ENCODE measurements at regions not wholly inside any gene's neighbourhood (a gene's known extent, or its start where the extent isn't known, plus 50 kb on each side); places are given as distances from the start of the nearest gene placed in this dataset.

DNA sequence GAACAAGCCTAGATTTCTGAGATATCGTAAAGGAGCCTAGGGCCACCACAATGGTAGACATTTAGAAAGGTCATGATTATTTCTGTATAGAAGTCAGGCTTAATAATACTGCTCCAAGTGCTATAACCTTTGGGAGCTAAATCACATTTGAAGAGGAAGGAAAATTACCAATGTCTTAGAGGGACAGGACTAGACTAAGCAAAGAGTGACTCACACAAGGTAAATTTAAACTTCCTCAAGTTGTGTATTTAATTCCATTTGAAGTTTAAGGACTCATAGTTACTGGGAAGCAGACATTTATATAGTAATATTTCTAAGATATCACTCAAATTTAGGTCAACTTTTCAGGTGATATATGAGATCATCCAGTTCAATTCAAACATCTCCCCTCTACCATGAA is 227.6 kb upstream of the MME start:
- Mint-ChIP-seq H3K9me3 (peaks cover 12 to 18% of the 10 kb centered on the region in 2 donors), H3K36me3 (no peaks in the 10 kb centered on the region), H3K4me1 (no peaks in the 10 kb centered on the region), H3K4me3 (no peak overlapping the region), H3K27me3 (ENCODE audit: low read depth in 2 of 2) (no peaks in the 10 kb centered on the region), H3K27ac (no peak overlapping the region)
- Histone ChIP-seq H3K4me3 (ENCODE audit: low read length) (no peak overlapping the region), H3K36me3 (ENCODE audit: control insufficient read depth, insufficient read depth, low read length) (no peaks in the 10 kb centered on the region), H3K27ac (ENCODE audit: low read length) (no peak overlapping the region), H3K9me3 (ENCODE audit: control insufficient read depth, insufficient read depth, low read length) (no peaks in the 10 kb centered on the region), H3K27me3 (ENCODE audit: control insufficient read depth, insufficient read depth, low read length) (no peaks in the 10 kb centered on the region), H3K4me1 (ENCODE audit: control insufficient read depth, insufficient read depth, low read length) (no peaks in the 10 kb centered on the region)
- ATAC-seq (no peak), DNase-seq (no peak)
- intact Hi-C loops (cut with micrococcal nuclease), result no loop called here
- 93% methylated on average over 1 of the region's 1 CpG for WGBS (ENCODE audit: insufficient coverage)
- TF ChIP-seq, protein P1, sequence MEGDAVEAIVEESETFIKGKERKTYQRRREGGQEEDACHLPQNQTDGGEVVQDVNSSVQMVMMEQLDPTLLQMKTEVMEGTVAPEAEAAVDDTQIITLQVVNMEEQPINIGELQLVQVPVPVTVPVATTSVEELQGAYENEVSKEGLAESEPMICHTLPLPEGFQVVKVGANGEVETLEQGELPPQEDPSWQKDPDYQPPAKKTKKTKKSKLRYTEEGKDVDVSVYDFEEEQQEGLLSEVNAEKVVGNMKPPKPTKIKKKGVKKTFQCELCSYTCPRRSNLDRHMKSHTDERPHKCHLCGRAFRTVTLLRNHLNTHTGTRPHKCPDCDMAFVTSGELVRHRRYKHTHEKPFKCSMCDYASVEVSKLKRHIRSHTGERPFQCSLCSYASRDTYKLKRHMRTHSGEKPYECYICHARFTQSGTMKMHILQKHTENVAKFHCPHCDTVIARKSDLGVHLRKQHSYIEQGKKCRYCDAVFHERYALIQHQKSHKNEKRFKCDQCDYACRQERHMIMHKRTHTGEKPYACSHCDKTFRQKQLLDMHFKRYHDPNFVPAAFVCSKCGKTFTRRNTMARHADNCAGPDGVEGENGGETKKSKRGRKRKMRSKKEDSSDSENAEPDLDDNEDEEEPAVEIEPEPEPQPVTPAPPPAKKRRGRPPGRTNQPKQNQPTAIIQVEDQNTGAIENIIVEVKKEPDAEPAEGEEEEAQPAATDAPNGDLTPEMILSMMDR (IDR thresholded peaks at IDR 0.05), result no peak

DNA sequence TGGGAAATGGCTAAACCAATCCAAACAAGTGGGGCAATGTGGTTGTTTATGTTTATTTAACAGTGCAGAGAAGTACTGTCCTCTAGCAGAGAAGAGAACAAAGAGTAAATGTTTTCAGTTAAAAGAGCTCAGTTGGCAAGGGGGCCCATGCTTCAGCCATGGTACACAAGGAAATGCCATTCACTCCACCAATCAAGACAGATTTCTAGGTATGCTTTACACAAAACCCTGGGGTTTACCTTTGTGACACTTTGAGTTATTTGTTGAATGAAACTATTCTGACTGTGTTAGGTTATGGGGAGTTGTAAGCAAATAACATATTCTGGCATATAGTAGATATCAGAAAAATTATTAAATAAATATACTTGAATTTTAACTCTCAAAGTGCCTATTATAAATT is 228.5 kb upstream of the MME start:
- no peak overlapping the region for H3K4me3 ChIP-seq (ENCODE audit: low read length)
- Mint-ChIP-seq H3K27ac (no peak overlapping the region), H3K9me3 (peaks cover 12 to 21% of the 10 kb centered on the region in 2 donors), H3K4me3 (no peak overlapping the region), H3K4me1 (no peaks in the 10 kb centered on the region), H3K27me3 (ENCODE audit: low read depth in 2 of 2) (no peaks in the 10 kb centered on the region), H3K36me3 (no peaks in the 10 kb centered on the region)
- no peaks in the 10 kb centered on the region for H3K36me3 ChIP-seq (ENCODE audit: control insufficient read depth, insufficient read depth, low read length)
- no peaks in the 10 kb centered on the region for H3K9me3 ChIP-seq (ENCODE audit: control insufficient read depth, insufficient read depth, low read length)
- ATAC-seq, result no peak
- intact Hi-C loops (cut with micrococcal nuclease), result no loop called here
- DNase-seq, result no peak
- H3K27me3 ChIP-seq (ENCODE audit: control insufficient read depth, insufficient read depth, low read length), result no peaks in the 10 kb centered on the region
- no peaks in the 10 kb centered on the region for H3K4me1 ChIP-seq (ENCODE audit: control insufficient read depth, insufficient read depth, low read length)
- no peak overlapping the region for H3K27ac ChIP-seq (ENCODE audit: low read length)
- TF ChIP-seq, protein P1 (IDR thresholded peaks at IDR 0.05), result no peak

DNA sequence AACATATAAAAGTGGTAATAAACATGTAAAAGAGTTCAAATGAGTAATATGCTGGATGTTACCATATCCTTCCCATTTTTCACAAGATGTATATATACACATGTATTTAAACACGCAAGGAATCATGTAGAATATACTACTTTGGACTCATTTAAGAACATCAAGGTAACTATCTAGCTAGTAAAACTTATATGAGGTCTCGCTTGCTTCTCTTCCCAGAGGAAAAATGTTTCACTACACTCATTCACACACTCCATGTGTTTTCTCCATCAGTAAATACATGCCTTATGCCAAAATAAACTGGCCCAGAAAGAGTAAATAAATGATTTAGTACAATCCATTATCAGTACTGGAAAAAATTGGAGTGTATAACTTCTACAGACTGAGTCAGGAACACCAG is 229.2 kb upstream of the MME start:
- peaks cover 12 to 22% of the 10 kb centered on the region in 2 donors for H3K9me3 Mint-ChIP-seq
- no peaks in the 10 kb centered on the region for H3K9me3 ChIP-seq (ENCODE audit: control insufficient read depth, insufficient read depth, low read length)
- no peaks in the 10 kb centered on the region for H3K4me1 ChIP-seq (ENCODE audit: control insufficient read depth, insufficient read depth, low read length)
- DNase-seq, result no peak
- H3K27ac ChIP-seq (ENCODE audit: low read length), result no peak overlapping the region
- no peaks in the 10 kb centered on the region for H3K36me3 ChIP-seq (ENCODE audit: control insufficient read depth, insufficient read depth, low read length)
- H3K27ac Mint-ChIP-seq, result no peak overlapping the region
- no peak overlapping the region for H3K4me3 Mint-ChIP-seq
- intact Hi-C loops (cut with micrococcal nuclease), result no loop called here
- no peak for ATAC-seq
- no peaks in the 10 kb centered on the region for H3K27me3 Mint-ChIP-seq (ENCODE audit: low read depth in 2 of 2)
- H3K36me3 Mint-ChIP-seq, result no peaks in the 10 kb centered on the region
- H3K4me1 Mint-ChIP-seq, result no peaks in the 10 kb centered on the region
- no peaks in the 10 kb centered on the region for H3K27me3 ChIP-seq (ENCODE audit: control insufficient read depth, insufficient read depth, low read length)
- H3K4me3 ChIP-seq (ENCODE audit: low read length), result no peak overlapping the region
- 100% methylated on average over 1 of the region's 2 CpGs for WGBS (ENCODE audit: insufficient coverage)
- TF ChIP-seq, protein P1 (IDR thresholded peaks at IDR 0.05), result no peak

DNA sequence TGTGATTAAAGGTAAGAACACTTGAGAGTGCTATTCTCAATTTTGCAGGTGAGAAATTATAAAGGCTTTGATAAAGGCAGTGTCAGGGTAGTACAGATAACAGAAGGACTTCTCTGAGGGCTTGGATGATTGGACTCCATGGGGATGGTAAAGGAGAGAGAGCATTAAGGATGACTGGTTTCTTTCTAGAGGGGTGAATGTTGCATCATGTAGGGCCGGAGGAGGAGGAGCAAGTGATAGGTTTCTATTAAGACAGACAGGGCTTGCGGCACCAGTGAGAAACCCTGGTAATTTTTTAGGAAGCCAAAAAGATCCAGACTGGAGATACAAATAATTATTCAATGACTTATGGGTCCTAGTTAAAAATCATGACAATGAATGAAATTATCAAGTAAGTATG is 230.7 kb upstream of the MME start:
- intact Hi-C loops (cut with micrococcal nuclease), result no loop called here
- no peaks in the 10 kb centered on the region for H3K36me3 Mint-ChIP-seq
- DNase-seq (no peak), ATAC-seq (no peak)
- H3K27me3 Mint-ChIP-seq (ENCODE audit: low read depth in 2 of 2), result no peaks in the 10 kb centered on the region
- Histone ChIP-seq H3K9me3 (ENCODE audit: control insufficient read depth, insufficient read depth, low read length) (no peaks in the 10 kb centered on the region), H3K27me3 (ENCODE audit: control insufficient read depth, insufficient read depth, low read length) (no peaks in the 10 kb centered on the region), H3K36me3 (ENCODE audit: control insufficient read depth, insufficient read depth, low read length) (no peaks in the 10 kb centered on the region), H3K27ac (ENCODE audit: low read length) (no peak overlapping the region), H3K4me3 (ENCODE audit: low read length) (no peak overlapping the region), H3K4me1 (ENCODE audit: control insufficient read depth, insufficient read depth, low read length) (no peaks in the 10 kb centered on the region)
- no peak overlapping the region for H3K4me3 Mint-ChIP-seq
- no peaks in the 10 kb centered on the region for H3K4me1 Mint-ChIP-seq
- H3K27ac Mint-ChIP-seq, result no peak overlapping the region
- peaks cover 12 to 22% of the 10 kb centered on the region in 2 donors for H3K9me3 Mint-ChIP-seq
- TF ChIP-seq, protein P1 (IDR thresholded peaks at IDR 0.05), result no peak
- WGBS (ENCODE audit: insufficient coverage), result 68% methylated on average over 2 of the region's 2 CpGs
